ENCODE measurements at regions not wholly inside any gene's neighbourhood (a gene's known extent, or its start where the extent isn't known, plus 50 kb on each side); places are given as distances from the start of the nearest gene placed in this dataset.
A peak's percentile ranks its signal among the peaks of the same experiment; 100 is the strongest.

GRCh38 chr22:27499121-27499520, 302.4 kb downstream of the MN1 start:
- no peak overlapping the region for H3K9ac ChIP-seq (replicated peaks in 1 of 4; ENCODE audit: extremely low read depth in 1 of 4, low read depth in 3 of 4, low read length in 3 of 4)
- H3K27ac ChIP-seq (ENCODE audit: low read depth, low read length) = no peak overlapping the region
- H3K27me3 ChIP-seq (replicated peaks in 1 of 4; ENCODE audit: control insufficient read depth in 3 of 4, extremely low read depth in 1 of 4, insufficient read depth in 3 of 4, low read length in 3 of 4) = peaks cover 0 to 8% (median 7%) of the 10 kb centered on the region in 4 experiments; a peak in 6 of 7 replicates
- no peak for TF ChIP-seq CBX5 (IDR thresholded peaks at IDR 0.05; ENCODE audit: low read depth, low read length)
- TF ChIP-seq USF2 (IDR thresholded peaks at IDR 0.05; ENCODE audit: low read length) = no peak
- no peak for TF ChIP-seq MAX (IDR thresholded peaks at IDR 0.05)
- TF ChIP-seq TBP (IDR thresholded peaks at IDR 0.05; ENCODE audit: low read depth, low read length) = no peak
- no peak for TF ChIP-seq SP2 (IDR thresholded peaks at IDR 0.05; ENCODE audit: low read length)
- no peak for TF ChIP-seq ZNF274 (IDR thresholded peaks at IDR 0.05; ENCODE audit: borderline replicate concordance, extremely low read depth, low read length)
- no peak for TF ChIP-seq EGR1 (IDR thresholded peaks at IDR 0.05; ENCODE audit: borderline replicate concordance, low read depth, low read length)
- no peak for TF ChIP-seq CHD1 (IDR thresholded peaks at IDR 0.05; ENCODE audit: low read depth, low read length)
- TF ChIP-seq E2F6 (IDR thresholded peaks at IDR 0.05) = no peak
- TF ChIP-seq RNF2 (IDR thresholded peaks at IDR 0.05; ENCODE audit: borderline replicate concordance, low read depth, low read length, missing control alignments, poor library complexity, severe bottlenecking) = no peak
- H3K36me3 ChIP-seq (ENCODE audit: control insufficient read depth in 2 of 4, insufficient read depth in 4 of 4, low read length in 3 of 4) = no peaks in the 10 kb centered on the region
- no peak overlapping the region; the same call in 1 of the 2 replicates for H3K18ac ChIP-seq (ENCODE audit: extremely low read depth, low read length)
- H4K91ac ChIP-seq (replicated peaks; ENCODE audit: insufficient read length, low read length) = peak overlapping the region; percentile 39
- ChIA-PET CTCF (ENCODE audit: partially characterized antibody) (no interaction called here), POLR2A (ENCODE audit: partially characterized antibody) (no interaction called here)
- H4K5ac ChIP-seq (ENCODE audit: insufficient read length, low read depth, low read length) = no peak overlapping the region
- H3K56ac ChIP-seq (replicated peaks; ENCODE audit: insufficient read length, low read depth, low read length) = no peak overlapping the region
- H3K23me2 ChIP-seq (ENCODE audit: low read depth, low read length) = no peaks in the 10 kb centered on the region
- no peak overlapping the region for H3K23ac ChIP-seq (ENCODE audit: insufficient read length)
- no peak overlapping the region; the same call in 1 of the 2 replicates for H4K8ac ChIP-seq (ENCODE audit: extremely low read depth, insufficient read depth, low read length)
- H3K79me2 ChIP-seq (ENCODE audit: control insufficient read depth in 1 of 2, insufficient read depth in 2 of 2, low read length in 2 of 2) = no peaks in the 10 kb centered on the region
- H2BK15ac ChIP-seq (ENCODE audit: low read length) = 0 out of 2 replicates have a peak overlapping the region, but pooled peaks have one; percentile 81
- no peak overlapping the region for H3K4ac ChIP-seq (replicated peaks; ENCODE audit: insufficient read length, low read depth, low read length)
- H2BK20ac ChIP-seq (ENCODE audit: low read length) = 0 out of 2 replicates have a peak overlapping the region, but pooled peaks have one; percentile 86
- H3K14ac ChIP-seq (ENCODE audit: insufficient read length) = no peak overlapping the region
- no peaks in the 10 kb centered on the region for H4K20me1 ChIP-seq (replicated peaks in 1 of 2; ENCODE audit: control insufficient read depth in 1 of 2, insufficient read depth in 2 of 2, low read length in 2 of 2)
- H3K9me3 ChIP-seq (ENCODE audit: insufficient read depth in 2 of 2, low read depth in 1 of 2, low read length in 1 of 2) = peaks cover 4 to 5% of the 10 kb centered on the region in 2 experiments; a peak in 1 of 4 replicates
- 89% methylated on average over 10 of the region's 13 CpGs; no CpG with 5 or more reads in 1 of the 2 experiments for WGBS, 2 experiments (ENCODE audit: extremely low coverage in 1 of 2, insufficient coverage in 1 of 2, insufficient read length in 1 of 2, insufficient replicate concordance in 2 of 2, low coverage in 1 of 2, low lambda C conversion rate in 2 of 2, missing lambda C conversion rate in 1 of 2)
- peaks cover 4 to 8% (median 6%) of the 10 kb centered on the region in 4 experiments; a peak in 6 of 7 replicates for H3K4me1 ChIP-seq (replicated peaks in 1 of 4; ENCODE audit: control insufficient read depth in 3 of 4, insufficient read depth in 4 of 4, low read length in 3 of 4)
- no peaks in the 10 kb centered on the region for H3K79me1 ChIP-seq (ENCODE audit: low read depth, low read length)
- no peak overlapping the region for H2AK5ac ChIP-seq (ENCODE audit: low read depth, low read length)
- no peak for DNase-seq (ENCODE audit: low read depth in 1 of 2, low spot score in 2 of 2)
- no peak overlapping the region for H2BK12ac ChIP-seq (ENCODE audit: low read depth, low read length)
- no peak overlapping the region for H3K4me3 ChIP-seq (ENCODE audit: extremely low read depth in 1 of 4, insufficient read depth in 2 of 4, low read depth in 3 of 4, low read length in 4 of 4)
- H2AFZ ChIP-seq (ENCODE audit: low read length) = no peak overlapping the region
- H2BK5ac ChIP-seq (ENCODE audit: low read depth, low read length) = no peak overlapping the region
- no peak for FAIRE-seq
- no peak overlapping the region for H3K4me2 ChIP-seq (ENCODE audit: insufficient read depth in 1 of 2, low read depth in 2 of 2, low read length in 2 of 2)
- H2BK120ac ChIP-seq (replicated peaks; ENCODE audit: low read depth, low read length) = no peak overlapping the region

All from H1 (cell line).